CD14-positive monocyte (primary cell): ENCODE measurements at regions not wholly inside any gene's neighbourhood (a gene's known extent, or its start where the extent isn't known, plus 50 kb on each side); places are given as distances from the start of the nearest gene placed in this dataset.

Experiments used
- DNase-seq, 3 donors: peaks; one replicate each; pipeline ENCODE4 v3.0.0-alpha.2; 2011 to 2022
- H2AFZ ChIP-seq: 2 replicates; pipeline ENCODE4 v1.6.0; 2012; ENCODE audit warnings: mild to moderate bottlenecking, low read depth, low read length, inconsistent platforms; ENCODE audit not compliant: insufficient read depth, poor library complexity, severe bottlenecking
- H3K27ac ChIP-seq, 2 donors: 1 replicate in 1 of 2; 2 replicates in 1 of 2; pipeline ENCODE4 v1.5.1; 2012 to 2013; ENCODE audit warnings: low read length in 2 of 2, control low read depth in 1 of 2, inconsistent platforms in 1 of 2, low read depth in 1 of 2, mild to moderate bottlenecking in 1 of 2
- H3K27me3 ChIP-seq, 2 donors: one replicate each; pipeline versions ENCODE4 v1.6.0 to v1.6.1; 2011 to 2013; ENCODE audit warnings: low read length in 2 of 2; ENCODE audit not compliant: control insufficient read depth in 2 of 2, insufficient read depth in 2 of 2
- H3K36me3 ChIP-seq, 2 donors: replicated peaks in 1 of 2; 1 replicate in 1 of 2; 2 replicates in 1 of 2; pipeline versions ENCODE4 v1.5.1 to v1.6.1; 2012 to 2013; ENCODE audit warnings: low read length in 2 of 2, control low read depth in 1 of 2, inconsistent platforms in 1 of 2, mild to moderate bottlenecking in 1 of 2; ENCODE audit not compliant: insufficient read depth in 2 of 2, control insufficient read depth in 1 of 2
- H3K4me1 ChIP-seq, 2 donors: 1 replicate in 1 of 2; 2 replicates in 1 of 2; pipeline versions ENCODE4 v1.5.1 to v1.6.1; 2012 to 2013; ENCODE audit warnings: low read length in 2 of 2, control low read depth in 1 of 2, inconsistent platforms in 1 of 2, mild to moderate bottlenecking in 1 of 2, moderate library complexity in 1 of 2; ENCODE audit not compliant: insufficient read depth in 2 of 2, control insufficient read depth in 1 of 2
- H3K4me2 ChIP-seq: replicated peaks from 2 replicates; pipeline ENCODE3; 2012; ENCODE audit warnings: low read length, moderate library complexity, mild to moderate bottlenecking; ENCODE audit not compliant: poor library complexity, severe bottlenecking; ENCODE audit errors: extremely low read depth
- H3K4me3 ChIP-seq, 3 experiments: fragments of 200-600 bp in 1 of 3; sonication (generic) in 1 of 3; replicated peaks in 1 of 3; 1 replicate in 2 of 3; 2 replicates in 1 of 3; pipeline ENCODE4 v1.5.1; 2011 to 2013; ENCODE audit warnings: low read length in 3 of 3, mild to moderate bottlenecking in 3 of 3, control low read depth in 2 of 3, low read depth in 2 of 3, inconsistent platforms in 1 of 3, moderate library complexity in 1 of 3
- H3K79me2 ChIP-seq: 2 replicates; pipeline ENCODE4 v1.6.0; 2012; ENCODE audit warnings: mild to moderate bottlenecking, control low read depth, inconsistent platforms, low read length, moderate library complexity; ENCODE audit not compliant: insufficient read depth
- H3K9ac ChIP-seq: 2 replicates; pipeline ENCODE4 v1.6.0; 2017; ENCODE audit warnings: low read length, mild to moderate bottlenecking; ENCODE audit not compliant: insufficient read depth, poor library complexity, severe bottlenecking
- H3K9me3 ChIP-seq, 2 donors: replicated peaks in 1 of 2; 1 replicate in 1 of 2; 2 replicates in 1 of 2; pipeline versions ENCODE4 v1.5.1 to v1.6.1; 2012 to 2013; ENCODE audit warnings: low read length in 2 of 2, control low read depth in 1 of 2; ENCODE audit not compliant: control insufficient read depth in 1 of 2, insufficient read depth in 1 of 2
- H4K20me1 ChIP-seq: 2 replicates; pipeline ENCODE4 v1.6.0; 2012; ENCODE audit warnings: mild to moderate bottlenecking, low read length, control low read depth, moderate library complexity; ENCODE audit not compliant: insufficient read depth
- H3K27ac Mint-ChIP-seq, 7 donors: one replicate each; pipeline ENCODE4 v1.8.0; 2020; ENCODE audit warnings: mild to moderate bottlenecking in 7 of 7, mixed read lengths in 7 of 7, moderate library complexity in 6 of 7, inconsistent platforms in 2 of 7
- H3K27me3 Mint-ChIP-seq, 3 donors: one replicate each; pipeline ENCODE4 v1.8.0; 2021 to 2022; ENCODE audit warnings: low read depth in 3 of 3, mild to moderate bottlenecking in 3 of 3, mixed read lengths in 3 of 3, moderate library complexity in 3 of 3, inconsistent platforms in 1 of 3
- H3K36me3 Mint-ChIP-seq, 2 donors: one replicate each; pipeline ENCODE4 v1.8.0; 2020; ENCODE audit warnings: mixed read lengths in 2 of 2, inconsistent platforms in 1 of 2, mild to moderate bottlenecking in 1 of 2
- H3K4me1 Mint-ChIP-seq: one replicate; pipeline ENCODE4 v1.8.0; 2020; ENCODE audit warnings: mild to moderate bottlenecking, mixed read lengths
- H3K4me3 Mint-ChIP-seq, 2 donors: one replicate each; pipeline ENCODE4 v1.8.0; 2020; ENCODE audit warnings: mild to moderate bottlenecking in 2 of 2, mixed read lengths in 2 of 2, moderate library complexity in 1 of 2
- H3K9me3 Mint-ChIP-seq, 7 donors: one replicate each; pipeline ENCODE4 v1.8.0; 2020 to 2022; ENCODE audit warnings: mixed read lengths in 7 of 7, mild to moderate bottlenecking in 6 of 7, moderate library complexity in 6 of 7, inconsistent platforms in 2 of 7
- CTCF ChIP-seq: fragments of 200-600 bp; IDR thresholded peaks from one replicate; pipeline ENCODE4 v1.8.0; 2022; ENCODE audit warnings: antibody characterized with exemption, mild to moderate bottlenecking
- WGBS: methylation state at CpG from one replicate; pipeline ENCODE4 v1.1.5; 2013; ENCODE audit warnings: missing lambda C conversion rate; ENCODE audit not compliant: insufficient coverage; 5-methylcytosine and 5-hydroxymethylcytosine counted together
- intact Hi-C, 2 donors: fragments of 100-400 bp; cut with micrococcal nuclease; formaldehyde crosslinking; loops; one replicate each; pipeline versions ENCODE4 v1.15.0 to v1.15.1; 2023

- no peaks in the 10 kb centered on the region for H3K79me2 ChIP-seq
- H3K27me3 ChIP-seq = no peaks in the 10 kb centered on the region
- H4K20me1 ChIP-seq = no peaks in the 10 kb centered on the region
- H3K9me3 Mint-ChIP-seq = peaks cover 2 to 10% (median 5%) of the 10 kb centered on the region in 7 donors
- no peak overlapping the region for H3K27ac ChIP-seq
- H3K4me3 Mint-ChIP-seq = no peak overlapping the region
- no peak overlapping the region for H2AFZ ChIP-seq
- no peak overlapping the region for H3K9ac ChIP-seq
- no peaks in the 10 kb centered on the region for H3K36me3 Mint-ChIP-seq
- no peak for TF ChIP-seq CTCF
- no peaks in the 10 kb centered on the region for H3K9me3 ChIP-seq
- H3K4me2 ChIP-seq = no peak overlapping the region
- DNase-seq = no peak
- no peaks in the 10 kb centered on the region for H3K4me1 Mint-ChIP-seq
- H3K4me3 ChIP-seq = no peak overlapping the region
- no CpG with 5 or more reads among the region's 2 CpGs for WGBS
- peaks cover 0 to 2% (median 0%) of the 10 kb centered on the region in 3 donors for H3K27me3 Mint-ChIP-seq
- H3K27ac Mint-ChIP-seq = no peak overlapping the region
- no peaks in the 10 kb centered on the region for H3K36me3 ChIP-seq
- H3K4me1 ChIP-seq = no peaks in the 10 kb centered on the region
- intact Hi-C loops = no loop called here
These were observed 163.2 kb upstream of the COL8A1 start for GRCh38 chr3:99475229-99475628.

- Histone ChIP-seq H3K4me2 (no peak overlapping the region), H3K4me1 (no peaks in the 10 kb centered on the region), H4K20me1 (no peaks in the 10 kb centered on the region), H3K79me2 (no peaks in the 10 kb centered on the region), H3K36me3 (no peaks in the 10 kb centered on the region), H3K4me3 (no peak overlapping the region), H2AFZ (no peak overlapping the region), H3K9ac (no peak overlapping the region), H3K27ac (no peak overlapping the region), H3K27me3 (no peaks in the 10 kb centered on the region), H3K9me3 (no peaks in the 10 kb centered on the region)
- Mint-ChIP-seq H3K9me3 (peaks cover 2 to 10% (median 5%) of the 10 kb centered on the region in 7 donors), H3K4me3 (no peak overlapping the region), H3K27me3 (peaks cover 0 to 2% (median 0%) of the 10 kb centered on the region in 3 donors), H3K27ac (no peak overlapping the region), H3K4me1 (no peaks in the 10 kb centered on the region), H3K36me3 (no peaks in the 10 kb centered on the region)
- TF ChIP-seq CTCF = no peak
- DNase-seq = no peak
- intact Hi-C loops = no loop called here
These were observed 163.6 kb upstream of the COL8A1 start for GRCh38 chr3:99474776-99475175.
